Epithelial cell of proximal tubule (primary cell): ENCODE measurements at regions not wholly inside any gene's neighbourhood (a gene's known extent, or its start where the extent isn't known, plus 50 kb on each side); places are given as distances from the start of the nearest gene placed in this dataset.

Experiments used
- DNase-seq: peaks from one replicate; pipeline ENCODE4 v3.0.0-alpha.2; 2011; ENCODE audit warnings: low read depth
- H3K4me3 ChIP-seq: 2 replicates; pipeline ENCODE4 v1.5.1; 2011; ENCODE audit warnings: low read depth, mild to moderate bottlenecking, low read length
- TF ChIP-seq, protein P1 (sequence below): conservative IDR thresholded peaks from 2 replicates; pipeline ENCODE4 v1.5.1; 2012; ENCODE audit warnings: low read depth, mild to moderate bottlenecking, low read length

DNA sequence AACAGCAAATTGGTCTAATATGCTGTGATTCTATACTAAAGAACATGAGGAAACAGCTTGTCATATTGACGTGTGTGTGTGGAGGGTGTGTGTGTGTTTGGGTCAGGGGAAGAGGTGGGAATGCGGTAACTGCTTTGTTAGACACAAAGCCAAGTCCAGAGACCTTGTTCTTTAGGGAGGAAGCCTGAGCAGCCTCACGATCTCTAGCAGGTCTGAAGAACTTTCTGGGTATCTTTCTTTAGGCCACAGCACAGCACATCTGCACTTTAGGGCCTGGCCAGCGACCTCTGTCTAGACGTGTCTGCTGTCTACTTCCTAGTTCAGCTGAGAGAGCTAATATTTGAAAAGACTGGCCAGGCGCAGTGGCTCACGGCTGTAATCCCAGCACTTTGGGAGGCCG is 220.0 kb upstream of the TPRG1 start:
- TF ChIP-seq, protein P1, sequence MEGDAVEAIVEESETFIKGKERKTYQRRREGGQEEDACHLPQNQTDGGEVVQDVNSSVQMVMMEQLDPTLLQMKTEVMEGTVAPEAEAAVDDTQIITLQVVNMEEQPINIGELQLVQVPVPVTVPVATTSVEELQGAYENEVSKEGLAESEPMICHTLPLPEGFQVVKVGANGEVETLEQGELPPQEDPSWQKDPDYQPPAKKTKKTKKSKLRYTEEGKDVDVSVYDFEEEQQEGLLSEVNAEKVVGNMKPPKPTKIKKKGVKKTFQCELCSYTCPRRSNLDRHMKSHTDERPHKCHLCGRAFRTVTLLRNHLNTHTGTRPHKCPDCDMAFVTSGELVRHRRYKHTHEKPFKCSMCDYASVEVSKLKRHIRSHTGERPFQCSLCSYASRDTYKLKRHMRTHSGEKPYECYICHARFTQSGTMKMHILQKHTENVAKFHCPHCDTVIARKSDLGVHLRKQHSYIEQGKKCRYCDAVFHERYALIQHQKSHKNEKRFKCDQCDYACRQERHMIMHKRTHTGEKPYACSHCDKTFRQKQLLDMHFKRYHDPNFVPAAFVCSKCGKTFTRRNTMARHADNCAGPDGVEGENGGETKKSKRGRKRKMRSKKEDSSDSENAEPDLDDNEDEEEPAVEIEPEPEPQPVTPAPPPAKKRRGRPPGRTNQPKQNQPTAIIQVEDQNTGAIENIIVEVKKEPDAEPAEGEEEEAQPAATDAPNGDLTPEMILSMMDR, result no peak
- DNase-seq, result no peak
- no peak overlapping the region for H3K4me3 ChIP-seq

DNA sequence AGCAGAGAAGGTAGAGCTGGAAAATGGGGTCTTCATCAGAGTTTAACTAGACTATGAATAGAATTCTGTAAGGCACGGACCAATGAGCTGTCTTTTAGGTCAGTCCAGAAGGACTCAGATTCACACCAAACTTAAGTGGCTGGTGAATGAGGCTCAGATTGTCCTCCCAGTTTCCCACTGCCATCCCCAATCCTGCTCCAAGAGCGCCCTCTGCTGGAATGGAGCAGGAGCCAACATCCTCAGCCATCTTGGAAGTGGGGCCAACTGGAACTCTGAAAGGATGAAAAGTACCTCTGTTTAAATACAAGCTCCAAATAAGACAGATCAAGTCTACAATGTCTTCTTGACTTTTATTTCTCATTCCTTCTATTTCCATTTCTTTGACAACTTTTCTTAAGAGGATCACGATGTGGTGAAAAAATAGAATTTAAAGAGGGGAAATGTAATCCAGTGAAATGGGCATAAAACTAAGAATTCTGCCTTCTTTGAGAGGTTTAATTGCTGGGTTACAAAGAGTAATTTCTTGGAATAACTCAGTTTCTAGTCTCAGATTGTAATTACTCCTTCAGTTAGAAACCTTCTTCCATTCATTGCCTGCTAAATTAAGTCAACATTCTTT is 217.1 kb upstream of the TPRG1 start:
- DNase-seq, result no peak
- TF ChIP-seq, protein P1, result peak; percentile 97
- H3K4me3 ChIP-seq, result no peak overlapping the region

DNA sequence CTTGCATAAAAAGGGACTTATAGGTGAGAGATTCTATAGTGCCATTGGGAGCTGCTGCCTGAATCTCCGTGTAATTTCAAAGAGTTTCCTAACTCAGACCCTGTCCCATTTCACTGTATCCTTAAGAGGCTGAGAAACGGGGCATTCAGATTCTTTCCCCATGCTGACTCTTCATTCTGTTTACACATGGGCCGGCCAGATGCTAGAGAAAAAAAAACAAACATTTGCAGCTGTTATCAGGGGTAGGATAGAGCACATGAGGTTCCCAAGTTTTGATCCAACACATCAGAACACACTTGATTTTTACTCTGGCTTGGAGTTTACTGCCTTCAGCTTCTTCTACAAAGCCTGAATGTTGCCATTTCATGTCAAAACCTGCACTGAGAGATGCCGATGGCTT is 215.9 kb upstream of the TPRG1 start:
- H3K4me3 ChIP-seq, result no peak overlapping the region
- DNase-seq, result no peak
- TF ChIP-seq, protein P1, result no peak

DNA sequence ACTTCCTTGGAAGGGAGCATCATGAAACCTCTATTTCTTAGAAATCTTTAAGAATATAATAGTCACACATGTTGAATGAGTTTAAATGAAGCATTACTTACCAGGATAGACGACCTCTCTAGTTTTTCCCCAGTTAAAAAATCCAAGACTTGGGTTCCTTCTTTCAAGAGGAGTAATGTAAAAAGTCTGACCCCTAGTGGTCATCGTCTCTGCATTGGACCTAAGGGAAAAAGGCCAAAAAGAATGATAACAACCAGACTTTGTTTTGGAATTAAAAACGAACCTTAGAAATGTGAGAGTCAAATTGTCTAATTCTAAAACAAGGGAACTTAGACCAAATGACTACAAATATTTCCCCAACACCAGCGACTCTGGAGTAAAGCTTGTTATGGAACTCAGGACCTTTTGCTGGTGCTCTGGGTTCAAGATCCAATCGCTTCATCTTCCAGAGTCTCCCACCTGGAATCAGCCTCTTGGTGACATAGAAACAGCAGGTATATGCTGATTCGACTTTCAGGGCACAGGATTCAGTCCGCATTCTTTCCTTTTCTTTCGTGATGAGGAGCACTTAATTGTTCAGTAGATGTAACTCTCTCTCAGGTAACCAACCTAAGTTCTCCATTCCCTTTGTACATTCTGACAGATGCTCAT is 214.8 kb upstream of the TPRG1 start:
- no peak overlapping the region for H3K4me3 ChIP-seq
- TF ChIP-seq, protein P1, result peak; percentile 83
- no peak for DNase-seq

DNA sequence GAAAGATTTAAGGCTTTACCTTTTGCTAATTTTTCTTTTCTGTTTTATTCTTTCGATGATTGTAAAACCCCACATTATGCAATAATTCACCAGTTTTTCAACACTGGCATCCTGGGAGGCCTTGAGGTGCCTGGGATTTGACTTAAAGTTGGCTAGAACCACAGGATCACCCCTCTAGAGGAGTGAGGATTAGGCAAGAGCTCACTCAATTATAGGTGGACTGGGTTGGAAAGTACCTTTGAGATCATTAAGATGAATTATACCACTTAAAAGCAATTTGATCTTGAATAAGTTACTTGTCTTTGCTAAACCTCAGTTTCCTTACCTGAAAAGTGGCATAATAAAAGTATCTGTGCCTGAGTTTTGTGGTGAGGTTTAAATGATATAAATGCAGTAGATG is 212.8 kb upstream of the TPRG1 start:
- TF ChIP-seq, protein P1, result no peak
- no peak overlapping the region for H3K4me3 ChIP-seq
- DNase-seq, result no peak

DNA sequence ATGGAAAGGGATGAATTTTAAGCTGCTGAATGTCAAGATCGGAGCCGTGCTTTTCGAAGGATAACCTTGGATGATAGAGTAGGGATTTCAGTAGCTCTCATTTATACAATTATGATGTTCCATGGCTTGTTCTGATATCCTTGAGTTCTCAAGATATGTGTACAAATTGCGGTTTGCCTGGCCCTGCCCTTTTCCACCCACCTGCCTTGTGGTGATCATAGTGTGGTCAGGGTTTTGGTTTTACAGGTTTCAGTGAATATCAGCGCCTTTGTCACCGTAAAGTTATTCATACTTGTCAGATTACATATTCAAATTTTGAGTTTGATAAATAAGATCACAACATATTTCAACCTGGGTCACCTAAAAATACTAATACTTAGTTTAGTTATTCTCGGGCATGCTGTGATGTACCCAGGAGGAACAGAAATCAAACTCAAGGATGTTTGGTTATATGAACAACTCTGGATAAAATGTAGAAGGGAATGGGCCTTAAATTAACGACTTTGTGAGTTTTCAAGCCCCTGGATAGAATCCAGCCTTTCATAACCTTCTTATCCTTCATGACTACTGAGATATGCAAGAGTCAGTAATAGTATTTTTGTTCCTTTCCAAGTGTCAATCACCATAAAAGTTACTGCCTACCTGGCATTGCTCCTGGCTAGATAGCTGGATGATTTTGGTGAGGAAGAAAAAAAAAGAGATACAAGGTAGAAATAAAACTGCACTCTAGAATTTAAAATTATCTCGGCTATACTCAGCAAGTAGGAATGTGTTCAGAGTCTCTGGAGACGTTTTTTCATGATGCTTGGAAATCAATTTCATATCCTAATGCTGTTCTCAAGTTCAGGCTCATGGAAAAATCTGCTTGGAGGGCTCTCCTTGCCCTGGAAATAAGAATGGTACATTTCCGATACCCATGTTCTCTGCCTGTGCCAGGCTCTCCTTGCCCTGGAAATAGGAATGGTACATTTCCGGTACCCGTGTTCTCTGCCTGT is 209.2 kb upstream of the TPRG1 start:
- TF ChIP-seq, protein P1, result no peak
- H3K4me3 ChIP-seq, result no peak overlapping the region
- no peak for DNase-seq
